ENCODE measurements at regions not wholly inside any gene's neighbourhood (a gene's known extent, or its start where the extent isn't known, plus 50 kb on each side); places are given as distances from the start of the nearest gene placed in this dataset.

DNA sequence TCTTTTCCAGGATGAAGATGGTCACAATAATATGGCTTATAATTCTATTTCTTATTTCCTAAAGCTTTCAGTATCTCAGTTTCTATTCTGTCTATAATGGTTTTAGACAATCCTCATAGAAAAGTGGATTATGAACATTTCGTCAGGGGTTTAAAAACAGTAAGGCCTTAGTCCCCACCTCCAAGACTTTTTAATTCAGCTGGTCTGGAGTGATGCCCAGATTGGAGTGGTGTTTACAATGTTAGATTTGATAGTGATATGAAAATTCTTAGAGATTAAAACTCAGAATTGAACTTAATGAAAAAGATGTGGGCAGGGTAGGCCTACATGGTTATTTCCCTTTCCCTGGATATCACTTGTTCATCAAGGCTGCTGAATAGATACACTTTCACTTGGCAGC is 1238.3 kb downstream of the SORCS3 start:
- no peak for DNase-seq (ENCODE audit: low read depth)

DNA sequence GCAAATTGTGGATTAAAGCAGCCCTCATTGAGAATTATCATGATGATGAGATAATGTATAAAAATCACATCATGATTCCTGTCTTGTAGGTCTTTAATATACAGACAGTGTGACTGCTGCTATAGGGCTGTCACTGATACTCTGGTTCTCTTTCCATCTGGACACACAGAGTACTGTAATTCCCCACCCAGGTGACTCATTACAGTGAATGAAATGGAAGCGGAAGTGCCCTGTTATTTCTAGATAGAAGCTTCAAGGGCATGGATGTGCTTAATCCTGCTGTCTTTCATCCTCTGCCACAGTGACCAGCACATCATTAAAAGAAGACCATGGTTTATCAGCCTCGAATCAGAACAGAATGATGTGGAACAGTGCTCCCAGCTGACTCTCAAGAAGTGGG is 1234.0 kb downstream of the SORCS3 start:
- no peak for DNase-seq (ENCODE audit: low read depth)

DNA sequence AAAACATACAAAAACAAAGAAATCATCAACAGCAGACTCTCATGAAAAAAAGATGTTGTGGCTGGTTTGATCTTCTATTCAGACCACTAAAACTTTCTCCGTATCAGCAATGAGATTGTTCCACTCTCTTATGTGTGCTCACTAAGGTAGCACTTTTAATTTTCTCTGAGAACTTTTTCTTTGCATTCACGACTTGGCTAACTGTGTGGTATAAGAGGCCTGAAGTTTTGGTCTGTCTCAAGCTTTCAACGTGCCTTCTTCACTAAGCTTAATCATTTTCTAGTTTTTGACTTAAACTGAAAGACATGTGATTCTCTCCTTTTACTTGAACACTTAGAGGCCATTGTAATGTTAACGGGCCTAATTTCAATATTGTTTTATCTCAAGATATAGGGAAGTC is 1231.6 kb downstream of the SORCS3 start:
- DNase-seq (ENCODE audit: low read depth) = no peak

DNA sequence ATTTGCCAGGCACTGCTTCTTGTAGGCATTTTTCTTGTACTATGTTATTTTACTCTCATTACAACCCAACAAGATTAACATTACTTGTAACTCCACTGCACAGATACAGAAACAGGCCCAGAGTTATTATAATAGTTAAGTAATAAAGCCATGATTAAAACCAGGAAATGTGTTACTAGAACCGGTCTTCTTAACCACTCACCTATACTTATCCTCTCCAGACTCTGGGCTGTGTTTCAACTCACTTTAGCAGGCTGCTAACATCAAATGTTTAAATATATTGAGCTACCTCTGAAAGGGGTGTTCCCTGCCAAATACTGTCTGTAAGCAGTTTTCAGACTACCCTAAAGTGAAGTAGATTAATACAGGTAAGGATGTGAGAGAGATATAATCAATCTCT is 1227.8 kb downstream of the SORCS3 start:
- DNase-seq (ENCODE audit: low read depth) = no peak

DNA sequence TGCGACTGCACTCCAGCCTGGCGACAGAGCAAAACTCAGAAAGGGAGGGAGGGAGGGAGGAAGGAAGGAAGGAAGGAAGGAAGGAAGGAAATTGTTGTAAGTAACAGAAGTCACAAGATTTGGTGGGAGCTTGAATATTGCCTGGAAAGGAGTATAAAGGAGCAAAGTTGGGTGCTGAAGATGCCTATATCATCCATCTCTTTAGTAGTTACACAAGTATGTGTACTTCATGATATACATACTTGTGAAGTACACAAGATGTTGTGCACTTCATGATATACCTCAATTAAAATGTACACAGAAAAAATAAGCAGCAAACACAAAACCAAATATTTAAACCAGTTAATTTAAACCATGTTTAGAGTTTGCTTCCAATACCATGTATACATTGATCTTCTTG is 1223.8 kb downstream of the SORCS3 start:
- no peak for DNase-seq (ENCODE audit: low read depth)

DNA sequence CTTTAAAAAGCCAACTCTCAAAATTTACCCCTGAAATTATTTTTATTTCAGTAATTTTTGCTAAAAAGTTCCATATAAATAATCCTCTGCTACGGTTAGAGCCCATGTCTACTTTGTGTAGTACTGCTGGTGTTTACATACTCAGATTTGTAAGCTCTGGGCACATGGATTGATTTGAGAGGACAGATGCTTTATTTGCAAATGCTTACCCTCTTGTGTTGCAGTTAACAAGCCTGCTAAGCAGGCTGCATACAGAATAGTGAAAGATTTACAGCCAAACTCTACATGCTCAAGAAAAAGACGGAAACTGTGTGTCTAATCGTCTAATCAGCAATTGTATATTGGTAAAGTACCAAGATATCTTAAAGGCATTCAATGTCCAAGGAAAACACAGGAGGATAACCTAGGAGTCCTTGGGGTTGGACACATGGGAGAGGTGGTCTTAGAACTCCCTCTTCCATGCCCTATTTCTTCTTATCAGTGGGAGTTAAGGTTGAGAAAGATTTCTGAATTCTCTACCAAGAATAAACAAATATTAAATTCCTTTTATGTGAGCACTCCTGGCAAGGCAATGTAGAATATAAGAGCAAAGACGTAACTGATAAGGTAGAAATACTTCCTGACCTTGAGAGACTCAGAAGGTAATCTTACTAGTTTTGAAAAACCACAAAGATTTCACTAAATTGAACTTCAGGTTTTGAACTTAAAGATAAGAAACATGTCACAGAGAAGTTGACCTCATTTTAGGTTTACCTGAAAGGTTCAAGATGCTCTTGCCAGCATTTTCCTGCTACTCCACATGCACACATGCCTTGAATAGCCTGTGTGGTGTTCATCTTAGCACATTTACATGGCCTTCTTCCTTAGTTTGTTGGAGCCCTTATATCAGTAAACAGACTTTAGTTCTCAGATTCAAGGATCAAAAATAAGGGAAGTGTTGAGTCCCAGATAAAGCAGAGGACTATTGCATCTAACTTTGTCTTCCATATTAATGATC is 1216.5 kb downstream of the SORCS3 start:
- DNase-seq (ENCODE audit: low read depth) = no peak

DNA sequence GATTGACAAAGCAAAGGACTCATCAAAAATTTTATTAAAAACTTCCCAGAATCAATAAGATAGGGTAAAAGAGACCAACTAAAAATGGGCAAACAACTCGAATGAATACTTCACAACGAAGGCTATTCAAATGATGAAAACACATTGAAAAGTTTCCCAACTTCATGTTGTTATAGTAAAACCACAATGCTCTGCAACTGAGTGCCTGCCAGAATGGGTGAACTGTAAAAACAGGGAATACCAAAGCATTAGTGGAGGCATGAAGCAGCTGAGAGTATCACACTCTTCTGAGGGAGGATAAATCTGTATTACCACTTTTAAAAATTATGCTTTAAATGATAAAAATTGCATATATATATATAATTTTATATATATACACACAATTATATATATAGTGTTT is 1214.7 kb downstream of the SORCS3 start:
- no peak for DNase-seq (ENCODE audit: low read depth)

DNA sequence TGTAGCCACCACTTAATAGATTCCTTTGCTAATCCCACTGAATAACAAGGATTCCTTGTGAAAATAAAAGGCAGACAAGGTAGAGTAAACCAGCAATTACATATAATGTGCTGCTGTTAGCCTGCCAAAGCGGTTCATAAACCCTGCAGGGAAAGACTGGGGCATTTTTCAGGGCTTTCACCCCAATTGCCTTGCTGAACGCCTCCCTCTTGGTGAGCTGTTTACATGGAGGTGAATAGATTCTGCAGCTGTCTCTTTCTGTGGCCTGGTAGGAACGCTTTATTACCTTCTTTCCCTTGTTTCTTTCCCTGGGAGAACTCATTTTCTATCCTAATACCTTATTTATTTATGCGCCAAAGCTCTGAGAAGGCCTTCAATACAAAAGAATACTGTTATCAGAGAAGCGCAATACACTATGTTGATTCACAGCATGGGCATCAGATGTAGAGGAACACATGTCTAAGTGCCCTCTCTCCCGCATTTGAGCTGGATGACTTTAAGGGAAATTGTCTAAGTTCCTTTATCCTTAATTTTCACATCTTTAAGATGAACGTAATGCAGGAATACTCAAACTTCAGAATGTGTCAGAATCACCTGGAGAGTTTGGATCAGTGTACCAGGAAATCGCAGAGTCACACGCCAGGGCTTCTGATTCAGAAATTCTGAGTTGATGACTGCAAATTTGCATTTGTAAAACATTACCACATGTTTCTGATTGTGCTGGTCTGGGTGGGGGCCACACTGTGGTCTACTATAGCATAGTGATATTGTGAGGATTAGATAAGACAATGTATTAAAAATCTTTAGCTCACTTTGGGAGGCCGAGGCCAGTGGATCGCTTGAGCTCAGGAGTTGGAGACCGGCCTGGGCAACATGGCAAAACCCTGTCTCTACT is 1203.8 kb downstream of the SORCS3 start:
- DNase-seq (ENCODE audit: low read depth) = no peak

DNA sequence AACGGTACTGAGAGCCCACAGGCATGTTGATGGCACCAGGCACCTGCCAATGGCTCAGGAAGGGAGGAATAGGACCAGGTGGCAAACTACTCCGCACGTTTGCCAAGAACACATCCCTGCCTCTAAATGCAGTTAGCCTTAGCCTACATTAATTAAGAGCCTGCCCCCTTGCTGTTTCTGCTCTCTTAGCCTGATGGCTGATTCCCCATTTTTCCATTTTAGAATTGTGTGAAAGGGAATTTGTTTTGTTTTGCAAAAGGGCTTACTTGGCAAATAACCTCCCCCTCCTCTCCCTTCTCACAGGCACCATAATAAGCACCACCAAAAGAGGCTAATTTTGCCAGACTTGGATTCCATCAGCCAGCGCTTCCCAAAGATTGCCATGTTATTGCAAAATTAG is 1203.2 kb downstream of the SORCS3 start:
- no peak for DNase-seq (ENCODE audit: low read depth)

DNA sequence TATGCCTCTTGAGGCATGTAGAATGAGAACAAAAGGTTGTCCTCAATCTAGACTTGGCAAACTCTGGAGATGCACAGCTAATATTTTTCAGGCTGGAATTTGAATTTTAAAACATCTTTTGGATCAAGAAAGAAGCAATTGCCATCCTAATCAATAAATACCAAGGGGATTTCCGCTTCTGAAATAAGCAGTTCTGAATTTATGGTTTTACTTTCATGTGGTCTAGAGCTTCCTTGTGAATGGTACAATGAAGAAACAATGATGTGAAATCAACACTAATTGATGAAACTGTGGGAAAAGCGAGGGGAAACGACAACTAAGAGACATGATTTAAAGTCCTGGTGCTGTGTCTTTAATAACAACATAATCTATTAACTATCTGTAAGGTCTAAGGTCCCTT is 1202.7 kb downstream of the SORCS3 start:
- no peak for DNase-seq (ENCODE audit: low read depth)

DNA sequence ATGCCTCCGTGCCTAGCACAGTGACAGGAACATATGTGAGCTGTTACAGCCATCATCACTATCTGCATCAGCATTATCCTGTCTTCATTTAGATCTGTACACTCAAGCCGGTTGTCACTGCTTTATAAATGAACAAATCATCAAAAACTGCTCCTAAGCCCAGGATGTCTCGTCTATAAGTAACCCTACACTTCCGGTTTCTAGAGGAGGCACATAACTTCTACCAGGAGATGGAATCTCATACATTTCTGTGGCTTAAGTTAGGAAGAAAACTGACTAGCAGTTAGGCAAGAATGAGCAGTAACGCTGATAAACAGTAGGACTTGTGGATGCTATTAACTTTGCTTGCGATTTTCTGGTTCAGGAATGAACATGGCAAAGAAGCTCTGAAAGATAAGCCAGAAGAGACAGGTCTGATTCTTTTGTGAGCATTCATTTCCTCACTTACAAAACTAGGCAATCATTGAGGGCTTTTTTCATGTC is 1199.2 kb downstream of the SORCS3 start:
- peak; percentile 3 for DNase-seq (ENCODE audit: low read depth)

DNA sequence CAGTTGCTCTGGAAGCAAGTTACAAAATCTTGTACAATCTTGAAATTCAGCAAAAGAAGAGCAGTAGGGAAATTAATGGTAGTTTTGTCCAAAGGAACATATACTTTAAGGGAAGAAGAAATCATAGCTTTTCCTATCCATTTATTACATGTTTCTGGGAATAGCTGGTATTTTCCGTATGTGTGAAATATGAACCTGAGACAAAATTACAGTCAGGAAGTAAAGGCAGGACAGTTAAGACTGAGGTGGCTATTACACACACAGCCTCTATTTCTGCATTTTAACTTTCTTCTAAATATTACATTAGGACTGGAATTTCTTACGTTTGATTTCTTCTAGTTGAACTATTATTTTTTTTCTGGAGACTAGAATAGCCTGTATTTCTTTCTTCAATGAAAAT is 1197.3 kb downstream of the SORCS3 start:
- DNase-seq (ENCODE audit: low read depth) = no peak

DNA sequence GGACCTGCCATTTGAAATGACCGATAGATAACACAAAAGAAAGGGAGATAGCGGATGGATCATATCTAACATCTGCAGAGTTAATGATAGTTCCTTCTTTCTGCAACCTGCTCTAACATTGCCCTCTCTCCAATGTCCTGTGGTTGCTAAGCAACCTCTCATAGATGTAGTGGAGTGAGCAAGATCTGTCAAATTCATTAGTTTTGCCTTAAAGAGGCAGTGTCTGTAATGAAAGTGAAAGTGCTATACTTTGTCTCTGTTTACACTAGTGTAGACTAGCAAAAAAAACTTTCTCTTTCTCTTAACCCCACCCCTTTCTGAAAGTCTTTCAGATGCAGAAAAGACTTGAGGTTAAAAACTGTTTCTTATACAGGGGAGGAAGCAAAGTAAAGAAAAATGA is 1196.9 kb downstream of the SORCS3 start:
- DNase-seq (ENCODE audit: low read depth) = peak; percentile 18

DNA sequence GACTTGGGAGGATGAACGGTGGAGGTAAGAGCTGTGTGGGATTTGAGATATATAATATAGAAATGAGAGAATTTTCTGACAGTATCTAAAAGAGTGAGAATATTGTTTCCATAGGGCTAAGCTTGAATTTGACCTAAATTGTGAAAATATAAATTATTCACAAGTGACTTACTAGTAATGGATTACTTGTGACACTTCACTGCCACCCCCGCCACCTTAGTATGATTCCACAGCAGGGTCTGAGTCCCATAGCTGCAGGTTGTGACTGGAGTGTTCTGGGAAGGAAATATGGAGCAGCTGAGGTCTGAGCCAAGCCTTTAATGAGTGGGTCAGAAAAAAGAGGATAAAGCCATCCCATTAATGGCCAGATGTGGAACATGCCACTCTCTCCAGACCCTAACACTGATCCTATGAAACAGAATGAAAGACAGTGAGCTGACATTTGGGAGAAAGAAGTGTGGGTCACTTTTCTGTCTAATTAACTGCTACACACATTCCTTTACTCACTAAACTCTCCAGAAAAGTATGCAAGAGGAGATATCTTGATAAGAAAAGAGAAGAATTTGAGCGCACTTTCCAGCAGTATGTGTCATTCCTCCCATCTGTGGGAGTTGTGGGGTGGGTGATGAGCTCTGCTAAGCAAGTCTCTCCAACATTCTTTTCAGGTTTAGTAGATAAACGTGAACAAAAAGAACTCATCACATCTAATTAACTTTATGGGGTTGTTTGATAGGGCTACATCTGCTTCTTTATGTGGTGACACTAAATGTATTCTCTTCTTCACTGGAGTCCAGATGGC is 1193.4 kb downstream of the SORCS3 start:
- no peak for DNase-seq (ENCODE audit: low read depth)

DNA sequence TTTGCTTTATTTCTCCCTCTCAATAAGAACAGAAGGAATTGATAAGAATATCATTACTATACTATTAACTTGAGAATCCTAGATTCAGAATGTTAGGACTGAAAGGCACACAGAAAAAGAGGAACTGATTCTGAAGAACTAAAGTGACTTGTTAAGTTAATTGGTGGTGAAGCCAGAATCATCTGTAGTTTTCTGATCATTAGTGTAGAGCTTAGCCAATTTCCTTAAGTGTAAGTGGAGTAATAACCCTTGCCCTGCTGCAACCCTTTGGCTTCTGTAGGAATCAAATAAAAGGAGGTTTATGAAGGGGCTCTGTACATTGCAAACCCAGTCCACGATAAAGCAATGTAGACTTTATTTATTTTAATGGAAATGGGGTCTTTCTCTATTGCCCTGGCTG is 1186.0 kb downstream of the SORCS3 start:
- DNase-seq (ENCODE audit: low read depth) = no peak

DNA sequence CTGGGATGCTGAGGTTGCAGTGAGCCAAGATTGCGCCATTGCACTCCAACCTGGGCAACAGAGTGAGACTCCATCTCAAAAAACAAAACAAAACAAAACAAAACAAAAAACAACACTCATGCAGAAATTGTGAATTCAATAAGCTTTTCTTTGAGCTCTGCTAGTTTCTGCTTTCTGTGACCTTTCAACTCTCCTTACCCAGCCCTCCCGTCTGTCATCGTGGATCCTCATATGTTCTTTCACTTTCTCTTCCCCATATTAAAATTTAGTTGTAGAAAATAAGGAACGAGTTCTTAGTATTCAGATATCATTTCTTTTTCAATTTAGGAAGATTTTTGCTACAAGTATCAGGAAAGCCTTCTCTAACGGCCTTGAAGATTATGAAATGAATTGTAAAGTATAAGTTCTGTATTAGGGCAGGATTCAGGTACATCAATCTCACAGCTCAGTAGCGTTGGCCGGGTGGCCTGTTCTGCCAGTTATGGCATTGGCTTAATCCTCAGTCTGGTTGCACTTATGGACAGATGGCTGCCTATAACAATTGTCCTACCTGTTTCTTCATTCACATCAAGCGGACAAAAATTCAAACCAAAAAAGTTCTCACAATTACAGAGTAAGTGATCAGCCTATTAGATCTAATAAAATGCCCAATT is 1167.0 kb downstream of the SORCS3 start:
- DNase-seq (ENCODE audit: low read depth) = no peak

DNA sequence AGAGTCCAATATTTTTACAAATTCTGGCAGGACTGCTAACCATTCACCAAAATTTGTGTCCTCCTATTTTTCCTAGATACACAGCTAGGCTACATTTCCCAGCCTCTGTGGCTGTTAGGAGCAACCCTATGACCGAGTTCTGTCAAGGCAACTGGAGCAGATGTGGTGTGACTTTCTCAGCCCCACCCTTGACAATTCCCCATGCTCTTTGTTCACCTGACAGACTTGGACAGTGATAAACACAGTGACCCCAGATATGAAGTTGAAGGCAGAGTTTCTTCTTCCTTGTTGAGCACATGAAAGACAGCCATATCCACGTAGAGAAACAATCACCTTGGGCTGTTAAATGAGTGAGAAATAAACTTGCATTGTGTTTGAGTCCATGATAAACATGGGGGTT is 1162.1 kb downstream of the SORCS3 start:
- DNase-seq (ENCODE audit: low read depth) = no peak

DNA sequence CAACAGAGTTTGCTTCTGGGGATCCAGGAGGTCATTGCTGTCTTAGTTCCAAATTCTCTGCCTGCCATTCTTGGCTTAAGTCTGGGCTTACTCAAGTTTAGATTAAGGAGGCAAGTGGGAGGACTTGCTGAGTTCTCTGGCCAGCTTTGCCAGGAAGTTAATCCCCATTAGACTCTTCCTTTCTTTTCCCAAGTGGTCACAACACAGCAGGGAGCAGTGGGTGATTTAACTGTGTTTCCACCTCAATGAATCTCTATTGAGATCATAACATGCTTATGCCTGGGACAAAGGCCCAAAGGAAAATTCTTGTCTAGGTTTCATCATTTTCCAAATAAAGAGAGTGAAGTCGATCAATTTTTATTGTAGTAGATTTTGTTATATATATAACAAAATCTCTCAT is 1159.6 kb downstream of the SORCS3 start:
- DNase-seq (ENCODE audit: low read depth) = peak; percentile 45

DNA sequence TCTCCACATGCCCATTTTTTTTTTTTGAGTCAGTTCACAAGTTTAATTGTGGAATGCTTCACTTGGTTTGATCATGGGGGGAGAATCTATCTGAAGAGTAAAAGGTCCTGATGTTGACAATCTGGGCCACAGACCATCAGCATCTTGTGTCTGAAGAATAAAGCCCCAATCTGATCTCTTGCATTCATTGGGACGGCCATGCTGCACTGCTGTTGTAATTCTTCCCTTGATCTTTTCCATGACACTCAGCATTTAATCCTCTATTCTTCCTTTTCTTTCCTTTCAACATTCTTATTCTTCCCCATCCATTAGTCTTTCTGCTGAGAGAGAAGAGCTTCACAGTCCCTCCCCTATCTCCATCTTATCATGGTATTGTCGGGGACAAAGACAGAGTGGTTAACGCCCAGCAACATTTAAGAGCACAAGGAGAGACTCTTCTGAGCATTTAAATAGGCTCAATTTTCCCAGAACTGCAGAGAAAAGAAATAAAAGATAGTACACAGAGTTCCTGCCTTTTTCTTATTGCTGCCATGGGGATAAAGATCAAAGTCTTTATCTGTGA is 1157.3 kb downstream of the SORCS3 start:
- no peak for DNase-seq (ENCODE audit: low read depth)

DNA sequence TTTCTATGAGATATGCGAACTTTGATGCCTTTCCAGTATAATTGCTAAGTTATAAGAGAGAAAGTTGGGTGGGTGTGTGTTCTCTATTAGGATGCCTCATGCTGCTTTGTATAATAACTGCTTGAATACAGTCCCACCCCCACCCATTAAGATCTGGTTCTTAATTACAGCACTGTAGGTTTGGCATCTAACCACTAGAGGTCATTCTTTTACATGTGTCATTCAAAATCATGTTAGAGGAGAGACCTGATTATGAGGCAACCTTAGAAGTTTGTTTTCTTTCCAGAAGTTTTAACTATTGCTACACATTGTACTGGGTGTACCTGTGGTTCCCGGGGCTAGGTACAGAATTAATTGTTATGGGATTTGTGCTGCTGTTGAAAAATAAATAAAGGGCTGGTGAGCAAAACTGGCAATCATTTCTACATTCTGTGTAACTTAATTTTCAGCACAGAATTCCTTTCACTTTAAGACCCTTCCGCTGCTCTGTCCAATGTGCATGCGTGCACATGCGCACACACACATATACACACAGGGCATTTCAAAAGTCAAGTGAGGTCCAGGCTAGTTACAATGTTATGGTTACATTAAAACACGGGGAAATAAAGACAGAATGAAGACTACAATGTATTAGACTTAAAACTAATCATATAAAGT is 1156.3 kb downstream of the SORCS3 start:
- DNase-seq (ENCODE audit: low read depth) = peak; percentile 41

DNA sequence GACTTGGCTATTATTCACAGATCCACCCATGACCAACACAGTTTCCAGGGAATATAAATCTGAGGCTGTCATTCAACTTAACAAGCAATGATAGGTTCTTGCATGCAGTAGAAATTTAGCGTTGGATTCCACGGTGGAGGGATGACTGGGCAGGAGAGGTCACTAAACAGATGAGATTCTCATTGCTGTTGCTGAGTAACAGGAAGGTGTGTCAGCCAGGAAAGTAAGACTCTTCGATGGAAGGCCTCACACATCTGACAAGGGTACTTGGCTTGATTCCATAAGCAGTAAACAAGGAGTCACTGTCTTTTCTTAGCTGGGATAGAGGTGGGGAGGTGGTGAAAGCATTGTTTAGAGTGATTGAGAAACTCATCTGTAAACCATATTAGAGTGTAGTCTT is 1152.0 kb downstream of the SORCS3 start:
- DNase-seq (ENCODE audit: low read depth) = peak; percentile 21

All from iris pigment epithelial cell (primary cell).